ENCODE measurements at regions not wholly inside any gene's neighbourhood (a gene's known extent, or its start where the extent isn't known, plus 50 kb on each side); places are given as distances from the start of the nearest gene placed in this dataset.

DNA sequence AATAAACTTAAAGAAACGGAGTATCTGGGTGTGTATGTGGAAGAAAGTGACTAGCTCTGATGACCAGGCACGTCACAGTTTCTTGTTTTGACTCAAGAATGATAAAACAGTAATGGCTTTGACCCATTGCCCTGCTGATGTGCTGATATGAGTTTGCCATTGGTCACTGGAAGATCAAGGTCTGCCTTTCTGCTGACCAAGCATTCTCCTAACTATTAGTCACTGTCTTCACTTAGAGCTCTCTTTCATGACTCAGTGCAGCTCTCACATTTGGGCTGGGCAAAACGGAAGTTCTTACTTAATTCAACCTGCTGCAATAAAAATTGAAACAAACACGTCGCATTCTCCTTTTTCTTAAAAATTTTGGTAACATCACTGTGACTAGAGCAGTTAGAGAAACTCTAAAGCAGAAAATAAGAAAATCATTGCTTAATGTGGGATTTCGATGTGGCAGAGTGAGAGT, 366.7 kb downstream of the BTG1 start:
- CTCF ChIA-PET = no interaction called here
- H4K20me1 ChIP-seq (ENCODE audit: insufficient read depth) = no peaks in the 10 kb centered on the region
- peak overlapping the region; percentile 65 for H3K4me2 ChIP-seq
- H3F3A ChIP-seq (ENCODE audit: insufficient read depth, low read depth) = peaks cover 10% of the 10 kb centered on the region
- no peaks in the 10 kb centered on the region for H3K9me2 ChIP-seq (ENCODE audit: insufficient read depth)
- no peaks in the 10 kb centered on the region for H3K79me2 ChIP-seq (ENCODE audit: low read depth)
- POLR2A ChIA-PET (ENCODE audit: unreplicated experiment) = interaction anchor here (0.6 to 0.7 kb wide), 3 partner anchors 22 to 767 kb away, joined by 8 to 9 read pairs (median 8); no protein-coding TSS in a partner anchor
- intact Hi-C loops (cut with micrococcal nuclease; ENCODE audit: unreplicated experiment) = loop anchor here (1.0 to 10.0 kb wide), 6 partner anchors 108 to 394 kb away; partner anchors contain the start of gene BTG1
- H3K4me1 ChIP-seq (replicated peaks; ENCODE audit: insufficient read depth) = peaks cover 30% of the 10 kb centered on the region
- TF ChIP-seq EZH2 (IDR thresholded peaks at IDR 0.05; ENCODE audit: low read depth) = no peak
- no peak for TF ChIP-seq CTCF (conservative IDR thresholded peaks at IDR 0.05)
- peak overlapping the region; percentile 50; the same call in 1 of the 2 replicates for H2AFZ ChIP-seq
- no peaks in the 10 kb centered on the region for H3K27me3 ChIP-seq (ENCODE audit: insufficient read depth, low read depth)
- no peaks in the 10 kb centered on the region for H3K9me3 ChIP-seq (ENCODE audit: insufficient read depth, low read depth)
- peak overlapping the region; percentile 98 for H3K27ac ChIP-seq
- H3K36me3 ChIP-seq (ENCODE audit: low read depth) = no peaks in the 10 kb centered on the region
- peak; percentile 61 to 97 for DNase-seq
- no TSS peak for BruUV-seq (replicated peaks)
- peak overlapping the region; percentile 22; the same call in 1 of the 2 replicates for H3K4me3 ChIP-seq

- Histone ChIP-seq H3K9me2 (ENCODE audit: insufficient read depth) (no peaks in the 10 kb centered on the region), H3K9me3 (ENCODE audit: insufficient read depth, low read depth) (no peaks in the 10 kb centered on the region), H3K4me2 (peak overlapping the region; percentile 58), H3K36me3 (ENCODE audit: low read depth) (no peaks in the 10 kb centered on the region), H3K79me2 (ENCODE audit: low read depth) (no peaks in the 10 kb centered on the region), H3K4me3 (peak overlapping the region; percentile 14; the same call in 1 of the 2 replicates), H2AFZ (peak overlapping the region; percentile 50; the same call in 1 of the 2 replicates), H4K20me1 (ENCODE audit: insufficient read depth) (no peaks in the 10 kb centered on the region), H3K4me1 (replicated peaks; ENCODE audit: insufficient read depth) (peaks cover 30% of the 10 kb centered on the region), H3F3A (ENCODE audit: insufficient read depth, low read depth) (peaks cover 10% of the 10 kb centered on the region), H3K27ac (peak overlapping the region; percentile 98), H3K27me3 (ENCODE audit: insufficient read depth, low read depth) (no peaks in the 10 kb centered on the region)
- DNase-seq = no peak
- no peak for TF ChIP-seq CTCF (conservative IDR thresholded peaks at IDR 0.05)
- no peak for TF ChIP-seq EZH2 (IDR thresholded peaks at IDR 0.05; ENCODE audit: low read depth)
- ChIA-PET POLR2A (ENCODE audit: unreplicated experiment) (interaction anchor here (0.6 to 0.7 kb wide), 2 partner anchors 363 to 768 kb away, joined by 8 to 9 read pairs; no protein-coding TSS in a partner anchor), CTCF (no interaction called here)
- TSS peak; percentile 93 for BruUV-seq (replicated peaks)
- intact Hi-C loops (cut with micrococcal nuclease; ENCODE audit: unreplicated experiment) = loop anchor here (2.0 to 10.0 kb wide), 5 partner anchors 109 to 393 kb away; partner anchors contain the start of gene BTG1
Observed at GRCh38 chr12:91778091-91778832, 367.4 kb downstream of the BTG1 start.

DNA sequence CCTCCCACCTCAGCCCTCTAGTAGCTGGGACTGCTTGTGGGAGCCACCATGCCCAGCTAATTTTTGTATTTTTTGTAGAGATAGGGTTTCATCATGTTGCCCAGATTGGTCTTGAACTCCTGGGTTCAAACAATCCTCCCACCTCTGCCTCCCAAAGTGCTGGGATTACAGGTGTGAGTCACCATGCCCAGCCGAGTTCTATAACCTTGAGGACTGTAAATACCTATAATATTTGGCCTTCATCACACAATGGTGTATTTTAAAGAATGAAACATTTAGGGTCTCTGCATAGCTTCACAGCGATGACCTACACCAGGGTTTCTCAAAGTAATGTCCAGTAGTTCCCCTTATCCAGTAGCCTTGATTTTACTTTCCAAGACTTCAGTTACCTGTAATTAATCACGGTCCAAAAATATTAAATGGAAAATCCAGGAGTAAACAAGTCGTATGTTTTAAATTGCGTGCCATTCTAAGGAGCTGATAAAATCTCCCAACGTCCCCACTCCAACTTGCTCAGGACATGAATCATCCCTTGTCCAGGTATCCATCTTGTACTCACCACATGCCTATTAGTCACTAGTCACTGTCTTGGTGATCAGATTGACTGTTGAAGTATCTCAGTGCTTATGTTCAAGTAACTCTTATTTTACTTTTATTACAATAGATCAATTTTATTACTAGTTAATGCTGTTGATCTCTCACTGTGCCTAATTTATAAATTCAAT, 368.2 kb downstream of the BTG1 start:
- Histone ChIP-seq H4K20me1 (ENCODE audit: insufficient read depth) (no peaks in the 10 kb centered on the region), H3K79me2 (ENCODE audit: low read depth) (no peaks in the 10 kb centered on the region), H3K4me1 (replicated peaks; ENCODE audit: insufficient read depth) (peaks cover 30% of the 10 kb centered on the region), H3K4me3 (no peak overlapping the region), H3F3A (ENCODE audit: insufficient read depth, low read depth) (peaks cover 10% of the 10 kb centered on the region), H3K9me3 (ENCODE audit: insufficient read depth, low read depth) (no peaks in the 10 kb centered on the region), H3K27ac (peak overlapping the region; percentile 98), H3K27me3 (ENCODE audit: insufficient read depth, low read depth) (no peaks in the 10 kb centered on the region), H2AFZ (no peak overlapping the region; the same call in none of the 2 replicates), H3K4me2 (peak overlapping the region; percentile 58), H3K9me2 (ENCODE audit: insufficient read depth) (no peaks in the 10 kb centered on the region), H3K36me3 (ENCODE audit: low read depth) (no peaks in the 10 kb centered on the region)
- peak; percentile 23 to 80 for DNase-seq
- CTCF ChIA-PET = interaction anchor here (0.7 kb wide), 1 partner anchor 112 kb away, joined by 5 read pairs; no protein-coding TSS in a partner anchor
- intact Hi-C loops (cut with micrococcal nuclease; ENCODE audit: unreplicated experiment) = loop anchor here (5.0 to 10.0 kb wide), 3 partner anchors 160 to 393 kb away; no protein-coding TSS in a partner anchor
- TF ChIP-seq EZH2 (IDR thresholded peaks at IDR 0.05; ENCODE audit: low read depth) (no peak), CTCF (conservative IDR thresholded peaks at IDR 0.05) (no peak)
- POLR2A ChIA-PET (ENCODE audit: unreplicated experiment) = interaction anchor here (0.7 kb wide), 1 partner anchor 159 kb away, joined by 3 read pairs; no protein-coding TSS in a partner anchor
- BruUV-seq (replicated peaks) = no TSS peak

Data from PC-9 (cell line).